Middle frontal gyrus (tissue), 1 donor: ENCODE measurements at regions not wholly inside any gene's neighbourhood (a gene's known extent, or its start where the extent isn't known, plus 50 kb on each side); places are given as distances from the start of the nearest gene placed in this dataset.

Source experiments
- DNase-seq: peaks from one replicate; pipeline ENCODE4 v3.0.0-alpha.2; 2015; ENCODE audit warnings: low spot score; ENCODE audit errors: extremely low spot score

GRCh38 chr6:17225767-17226630 is 55.2 kb upstream of the RBM24 start:
- no peak for DNase-seq

DNA sequence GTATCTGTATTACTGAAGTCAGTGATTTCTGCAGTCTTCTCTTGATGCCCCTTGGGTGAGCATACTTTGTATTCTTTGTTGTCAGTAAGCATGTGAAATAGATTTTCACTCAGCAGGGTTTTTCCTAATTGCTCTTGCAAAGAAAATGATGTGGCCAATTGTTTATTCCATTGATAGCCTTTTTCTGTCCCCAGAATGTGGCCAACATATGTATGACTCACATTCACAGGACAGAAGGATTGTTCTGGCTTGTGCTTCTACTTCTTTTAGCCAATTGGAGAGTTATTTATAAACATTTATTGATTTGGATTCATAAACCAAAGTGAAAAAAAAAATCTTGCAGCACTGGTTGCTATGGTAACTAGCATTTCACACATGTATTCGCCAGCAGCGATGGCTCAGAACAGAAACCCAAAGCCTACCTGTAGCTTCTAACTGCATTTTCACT is 54.4 kb upstream of the RBM24 start:
- peak; percentile 7 for DNase-seq

DNA sequence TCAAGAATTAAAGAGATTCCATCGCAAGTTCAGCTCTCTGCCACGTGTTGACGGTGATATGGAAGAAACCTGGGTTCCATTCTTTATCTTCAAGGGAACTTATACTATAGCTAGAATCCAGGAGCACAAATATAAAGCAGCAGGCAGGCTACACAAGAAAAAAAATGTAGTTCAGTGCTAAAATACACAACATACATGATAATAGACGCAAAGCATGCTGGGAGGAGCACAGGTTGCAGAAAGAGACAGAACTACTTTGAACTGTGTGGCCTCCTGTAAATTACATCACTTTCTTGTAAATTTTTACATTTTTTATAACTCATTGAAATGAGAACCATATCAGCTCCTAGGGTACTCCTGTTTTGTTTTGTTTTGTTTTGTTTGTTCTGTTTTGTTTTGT is 53.8 kb upstream of the RBM24 start:
- DNase-seq = no peak
